NCI-H345 treated with DMSO at 0.1 percent for 48 hours (cell line): ENCODE measurements at regions not wholly inside any gene's neighbourhood (a gene's known extent, or its start where the extent isn't known, plus 50 kb on each side); places are given as distances from the start of the nearest gene placed in this dataset.

Experiments used
- DNase-seq: peaks from one replicate; lab custom pipeline; 2025; ENCODE audit not compliant: unreplicated experiment; lab: John Stamatoyannopoulos, UW

DNA sequence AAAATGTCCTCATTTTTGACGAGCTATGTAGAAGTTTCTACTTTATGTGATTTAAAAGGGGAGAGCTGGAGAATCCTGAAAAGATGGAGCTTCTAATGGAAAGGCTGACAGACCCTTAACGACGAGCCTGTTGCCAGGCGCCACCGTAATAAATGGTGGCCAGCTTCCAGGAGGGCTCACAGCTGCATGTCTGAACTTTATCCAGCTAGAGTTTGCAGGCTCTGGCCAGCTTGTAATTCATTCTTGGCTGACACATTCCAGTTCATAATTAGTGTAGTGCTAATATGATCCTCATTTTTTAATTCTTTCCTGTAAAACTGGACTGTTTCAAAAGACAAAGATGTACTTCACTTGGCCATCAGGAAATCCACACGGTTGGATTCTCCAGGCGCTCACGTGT, 246.7 kb downstream of the GAS1 start:
- no peak for DNase-seq

DNA sequence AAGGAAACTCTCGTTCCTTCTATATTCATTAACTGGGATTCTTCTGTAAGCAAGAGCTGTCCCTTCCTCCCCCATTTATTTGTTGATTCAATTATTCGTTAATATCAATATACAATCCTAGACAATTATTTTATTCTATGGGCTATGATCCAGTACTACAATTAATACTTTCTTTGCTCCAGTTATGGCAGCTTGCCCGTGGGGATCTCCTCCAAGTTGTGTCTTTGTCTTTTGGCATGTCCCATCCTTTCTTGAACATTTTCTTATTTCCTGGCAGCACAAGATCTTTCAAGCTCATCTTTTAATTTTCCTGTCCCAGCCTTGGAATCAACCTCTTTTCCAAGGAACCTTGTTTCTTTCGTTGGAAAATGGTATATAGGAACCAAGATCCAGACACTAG, 249.3 kb downstream of the GAS1 start:
- no peak for DNase-seq

- DNase-seq, result no peak
Observed at GRCh38 chr9:86697213-86697612, 250.1 kb downstream of the GAS1 start.

- DNase-seq, result no peak
Observed at GRCh38 chr9:86695910-86696424, 251.3 kb downstream of the GAS1 start.

GRCh38 chr9:86690034-86690433, 257.3 kb downstream of the GAS1 start:
- no peak for DNase-seq

- no peak for DNase-seq
Observed at GRCh38 chr9:86687788-86688187, 259.5 kb downstream of the GAS1 start.

DNA sequence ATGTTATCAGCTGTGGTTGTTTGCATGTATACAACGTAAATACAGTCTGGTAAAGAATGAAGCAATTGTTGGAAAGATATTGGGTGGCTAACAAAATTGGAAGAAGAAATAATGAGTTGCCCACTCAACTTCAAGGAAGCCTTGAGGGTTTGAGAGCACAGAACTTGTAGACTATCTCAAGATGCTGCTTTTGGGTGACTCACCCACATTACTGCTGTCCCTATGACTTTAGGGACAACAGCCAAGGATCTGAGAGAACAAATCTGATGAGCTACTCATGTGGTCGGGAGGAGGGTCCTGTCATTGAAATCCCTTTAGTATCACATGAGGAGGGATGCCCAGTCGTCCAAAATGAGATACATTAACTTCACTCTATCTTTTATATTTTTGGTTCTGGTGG, 261.8 kb downstream of the GAS1 start:
- no peak for DNase-seq

DNA sequence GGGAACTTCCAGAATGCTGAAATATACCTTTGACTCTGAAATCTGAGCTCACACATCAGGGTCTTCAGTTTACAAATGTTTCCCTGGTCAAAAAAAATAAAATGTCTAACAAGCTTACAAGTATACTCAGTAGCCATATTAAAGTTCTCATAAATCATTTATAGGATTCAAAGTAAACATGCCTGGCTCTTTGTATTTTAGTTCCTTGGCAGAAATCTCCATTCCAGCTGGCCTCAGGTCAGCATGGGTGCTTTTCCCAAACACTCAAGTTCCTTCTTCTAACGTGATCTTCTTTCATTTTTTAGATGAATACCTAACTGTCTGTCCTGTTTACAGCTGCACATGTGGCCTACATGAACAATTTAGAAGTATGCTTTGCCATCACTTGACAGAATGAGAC, 263.2 kb downstream of the GAS1 start:
- DNase-seq, result no peak

DNA sequence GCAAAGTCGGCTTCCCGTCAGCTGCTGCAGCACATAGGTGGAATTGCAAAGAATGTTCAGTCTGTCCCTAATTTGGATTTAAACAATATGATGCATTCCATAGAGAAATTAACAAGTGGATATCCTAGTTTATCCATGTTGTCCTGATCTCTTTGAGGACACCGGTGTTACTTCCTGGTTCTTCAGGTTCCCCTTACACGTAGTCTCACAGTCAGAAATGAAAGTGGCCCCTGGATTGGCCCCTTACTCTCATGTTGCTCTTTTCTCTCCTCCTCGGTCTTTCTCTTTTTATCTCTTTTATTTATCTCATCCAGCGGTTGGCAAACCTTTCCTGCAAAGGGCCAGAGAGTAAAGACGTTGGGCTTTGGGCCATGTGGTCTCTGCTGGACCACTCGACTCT, 265.1 kb downstream of the GAS1 start:
- no peak for DNase-seq

DNA sequence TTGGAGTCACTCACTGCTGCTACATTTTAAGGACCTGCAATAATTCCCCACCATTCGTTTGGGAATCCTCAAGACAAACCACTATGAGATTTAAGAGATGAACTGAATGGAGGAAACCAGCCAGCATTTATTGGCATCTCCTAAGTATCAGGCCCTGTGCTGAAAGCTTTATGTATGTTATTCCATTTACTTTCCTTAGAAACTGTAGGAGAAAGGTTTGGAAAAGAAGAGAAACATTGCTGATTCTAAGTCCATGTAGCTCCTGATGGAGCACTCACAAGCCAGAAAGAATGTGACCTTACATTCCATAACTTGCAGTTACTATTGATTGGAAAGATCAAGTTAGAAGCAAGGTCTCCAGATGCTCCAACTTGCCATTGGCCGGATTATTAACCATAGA, 267.4 kb downstream of the GAS1 start:
- no peak for DNase-seq

DNA sequence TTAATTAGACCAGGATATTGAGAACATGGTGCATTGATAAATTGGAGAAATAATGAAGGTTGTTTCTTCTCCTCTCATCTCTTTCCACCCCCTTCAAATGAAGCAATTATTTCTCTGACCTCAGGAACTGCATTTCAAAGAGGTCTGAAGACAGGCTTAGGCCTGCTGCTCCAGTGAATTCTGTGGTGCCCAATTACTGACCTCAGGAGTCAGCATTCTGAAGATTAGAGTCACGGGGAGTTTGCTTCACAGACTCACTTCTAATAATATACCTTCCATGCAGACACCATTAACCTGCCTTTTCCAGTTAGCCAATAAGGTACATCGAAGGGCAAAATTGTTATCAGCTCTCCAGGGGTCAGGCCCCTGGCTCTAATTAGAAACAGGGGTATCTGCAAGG, 270.9 kb downstream of the GAS1 start:
- no peak for DNase-seq

GRCh38 chr9:86675805-86676204, 271.5 kb downstream of the GAS1 start:
- no peak for DNase-seq

DNA sequence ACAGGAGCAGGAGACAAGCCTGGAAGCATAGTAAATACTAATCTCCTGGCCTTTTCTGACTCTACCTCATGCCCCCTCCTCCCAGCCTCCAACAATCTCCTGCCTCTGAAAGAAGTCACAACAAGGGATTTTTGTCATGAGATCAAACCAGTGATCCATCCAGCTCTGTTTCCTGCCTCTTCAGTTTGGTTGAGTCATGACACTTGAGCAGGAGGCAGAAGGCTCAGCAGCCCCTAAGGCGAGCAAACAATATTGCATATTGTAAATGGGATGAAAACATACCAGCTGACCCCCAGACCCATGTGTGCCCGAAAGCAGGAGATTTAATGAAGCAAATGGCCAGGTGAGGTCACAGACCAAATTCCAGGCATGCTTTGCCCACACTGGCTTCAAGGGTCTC, 272.8 kb downstream of the GAS1 start:
- DNase-seq, result no peak

DNA sequence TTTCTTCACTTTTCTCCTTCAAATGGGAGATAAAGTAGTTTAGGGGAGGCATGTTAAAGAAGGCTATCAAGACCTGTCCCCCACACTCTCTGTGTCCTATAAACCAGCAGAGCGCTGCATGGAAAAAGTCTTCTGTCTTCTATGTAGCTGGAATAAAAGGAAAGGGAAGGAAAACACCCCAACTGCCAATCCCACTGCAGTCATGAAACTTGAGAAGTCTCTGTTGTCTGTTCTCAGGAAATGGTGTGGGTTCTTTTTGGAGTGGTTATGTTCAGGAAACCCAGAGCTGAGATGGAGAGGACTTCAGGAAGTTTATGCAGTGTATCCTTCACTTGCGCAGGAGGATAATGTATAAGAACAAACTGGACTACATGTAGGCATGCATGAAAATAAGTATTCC, 274.3 kb downstream of the GAS1 start:
- no peak for DNase-seq

- DNase-seq, result no peak
Observed at GRCh38 chr9:86672301-86672700, 275.0 kb downstream of the GAS1 start.

GRCh38 chr9:86671018-86671417, 276.3 kb downstream of the GAS1 start:
- no peak for DNase-seq

- no peak for DNase-seq
Observed at GRCh38 chr9:86670536-86670935, 276.8 kb downstream of the GAS1 start.

DNA sequence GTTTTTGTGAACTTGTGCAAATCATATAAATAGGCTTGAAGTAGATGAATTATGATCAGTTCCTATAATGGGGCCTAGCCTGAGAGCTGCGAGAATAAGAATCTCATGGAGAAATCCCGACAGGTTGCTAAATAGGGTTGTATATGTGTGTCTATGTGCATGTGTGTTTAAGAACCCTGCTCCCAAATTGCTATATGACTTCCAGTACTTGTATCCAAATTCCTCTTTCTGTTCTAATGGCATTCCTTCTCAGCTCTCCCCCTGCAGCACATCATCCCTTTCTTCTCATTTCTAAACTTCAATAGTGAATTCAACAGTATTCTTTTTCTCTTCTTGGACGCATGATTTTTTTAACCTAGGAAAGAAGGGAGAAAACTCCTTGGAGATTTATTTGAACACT, 277.2 kb downstream of the GAS1 start:
- DNase-seq, result no peak

- no peak for DNase-seq
Observed at GRCh38 chr9:86669422-86669821, 277.9 kb downstream of the GAS1 start.

GRCh38 chr9:86668488-86668887, 278.8 kb downstream of the GAS1 start:
- DNase-seq, result no peak

- DNase-seq, result no peak
Observed at GRCh38 chr9:86667307-86667706, 280.0 kb downstream of the GAS1 start.

DNA sequence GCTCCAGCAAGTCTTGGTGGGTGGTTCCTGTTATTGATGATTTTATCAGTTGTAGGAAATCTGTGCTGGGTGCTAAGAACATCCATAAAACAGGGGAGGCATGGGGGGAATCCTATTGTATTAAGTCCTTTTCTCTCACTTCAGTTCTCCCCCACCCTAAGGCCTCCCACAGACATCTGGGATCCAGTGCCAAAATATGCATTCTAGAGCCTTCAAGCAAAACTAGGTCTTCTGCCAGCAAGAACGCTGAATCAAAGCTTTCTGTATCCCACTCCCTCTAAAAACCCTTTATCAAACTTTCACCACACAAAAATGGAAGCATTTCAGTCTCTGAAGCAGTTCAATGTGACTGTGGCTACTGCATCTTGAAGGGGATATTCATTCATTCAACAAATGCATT, 281.9 kb downstream of the GAS1 start:
- no peak for DNase-seq

GRCh38 chr9:86664603-86665002, 282.7 kb downstream of the GAS1 start:
- DNase-seq, result no peak

GRCh38 chr9:86663905-86664304, 283.4 kb downstream of the GAS1 start:
- no peak for DNase-seq
